GM19240 (cell line): ENCODE measurements at regions not wholly inside any gene's neighbourhood (a gene's known extent, or its start where the extent isn't known, plus 50 kb on each side); places are given as distances from the start of the nearest gene placed in this dataset.
A peak's percentile ranks its signal among the peaks of the same experiment; 100 is the strongest.

Experiments used
- DNase-seq: peaks from one replicate; pipeline ENCODE4 v3.0.0; 2011; ENCODE audit warnings: low spot score; ENCODE audit not compliant: insufficient read length

DNA sequence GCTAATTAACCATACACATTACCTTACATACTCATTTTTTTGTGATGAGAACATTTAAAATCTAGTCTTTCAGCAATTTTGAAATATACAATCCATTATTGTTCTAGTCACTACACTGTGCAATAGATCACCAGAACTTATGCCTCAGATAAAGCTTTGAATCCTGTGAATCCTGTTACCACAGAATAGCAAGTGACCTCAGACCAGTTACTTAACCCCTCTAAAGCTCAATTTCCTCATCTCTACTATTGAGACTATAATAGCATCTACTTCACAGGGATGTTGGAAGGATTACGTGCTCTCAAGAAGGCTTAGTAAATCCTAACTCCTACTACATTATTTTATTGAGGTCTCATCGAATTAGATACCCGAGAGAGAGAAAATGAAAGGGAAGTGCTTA is 60.2 kb upstream of the PIP5K1B start:
- no peak for DNase-seq

GRCh38 chr9:68648164-68648563 is 56.9 kb upstream of the PIP5K1B start:
- no peak for DNase-seq

DNA sequence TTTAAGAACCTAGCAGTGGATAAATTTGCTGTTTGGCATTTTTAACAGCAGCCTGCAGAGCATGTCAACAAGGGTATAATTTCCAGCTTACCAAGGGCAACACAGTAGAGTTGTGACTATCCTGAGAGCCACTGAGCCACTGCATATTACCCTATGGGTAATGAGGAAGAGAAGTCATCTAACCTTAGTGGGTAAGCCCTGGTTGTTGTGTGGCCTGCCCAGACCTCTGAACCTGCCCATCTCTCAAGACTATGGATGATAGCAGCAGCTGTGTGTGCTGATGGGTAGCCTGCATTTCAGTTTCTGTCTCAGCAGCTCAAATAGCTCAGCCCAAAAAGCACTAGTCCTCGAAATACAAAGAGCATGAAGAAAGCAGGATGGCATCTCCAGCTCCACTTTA is 56.1 kb upstream of the PIP5K1B start:
- DNase-seq, result no peak

DNA sequence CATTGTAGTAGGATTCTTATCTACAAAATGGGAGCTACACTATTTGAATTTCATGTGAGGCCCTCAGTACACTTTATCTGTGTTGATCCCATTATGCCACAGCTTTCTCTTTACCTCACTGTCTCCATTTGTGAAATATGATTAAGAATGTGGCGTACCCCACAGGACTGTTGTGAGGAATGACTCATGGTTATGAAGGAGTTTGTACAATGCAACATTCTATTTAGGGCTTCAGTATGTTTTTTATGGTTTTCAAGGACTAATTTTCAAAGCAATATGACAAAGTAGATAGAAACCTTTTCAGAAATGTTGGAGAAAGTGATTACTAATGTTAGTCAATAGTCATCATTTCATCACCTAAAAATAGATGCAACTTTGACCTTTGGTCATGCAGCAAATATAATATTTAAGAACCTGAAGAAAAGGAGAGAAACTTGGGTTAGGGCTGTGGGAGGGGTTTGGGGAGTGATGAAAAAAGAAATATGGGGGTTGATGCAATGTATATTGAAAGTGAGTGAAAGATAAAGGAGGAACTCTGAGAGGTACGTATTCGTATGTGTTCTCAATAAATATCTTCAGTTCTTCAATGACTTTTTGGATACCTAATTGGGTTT is 53.7 kb upstream of the PIP5K1B start:
- no peak for DNase-seq

GRCh38 chr9:68653141-68653595 is 51.9 kb upstream of the PIP5K1B start:
- DNase-seq, result peak; percentile 29

- DNase-seq, result no peak
Observed at GRCh38 chr9:68654075-68654474, 51.0 kb upstream of the PIP5K1B start.
